HG02798 (cell line): ENCODE measurements at regions not wholly inside any gene's neighbourhood (a gene's known extent, or its start where the extent isn't known, plus 50 kb on each side); places are given as distances from the start of the nearest gene placed in this dataset.

Experiments
- ATAC-seq: cut with Tn5 transposase; IDR thresholded peaks from one replicate; pipeline ENCODE4 v1.9.1; 2021; ENCODE audit warnings: mild to moderate bottlenecking; ENCODE audit not compliant: unreplicated experiment, poor library complexity

DNA sequence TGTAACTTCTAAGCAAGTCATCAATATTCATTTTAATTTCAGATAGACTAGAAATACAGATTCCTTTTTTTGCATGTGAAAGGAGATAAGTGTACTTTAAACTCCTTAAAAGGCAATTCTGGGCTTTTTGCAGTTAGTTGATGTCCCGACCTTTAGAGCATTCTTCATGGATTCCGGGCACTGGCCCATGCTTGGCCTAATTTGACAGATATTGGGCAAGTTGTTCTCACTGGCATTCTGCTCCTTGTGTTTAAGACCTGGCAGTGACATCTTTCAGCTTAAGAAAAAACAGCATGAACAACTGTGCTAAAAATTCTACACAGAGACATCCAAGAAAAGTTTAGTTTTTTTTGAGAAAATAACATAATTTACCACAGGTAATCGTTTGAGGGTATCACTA, 1037.2 kb downstream of the PCDH18 start:
- no peak for ATAC-seq

DNA sequence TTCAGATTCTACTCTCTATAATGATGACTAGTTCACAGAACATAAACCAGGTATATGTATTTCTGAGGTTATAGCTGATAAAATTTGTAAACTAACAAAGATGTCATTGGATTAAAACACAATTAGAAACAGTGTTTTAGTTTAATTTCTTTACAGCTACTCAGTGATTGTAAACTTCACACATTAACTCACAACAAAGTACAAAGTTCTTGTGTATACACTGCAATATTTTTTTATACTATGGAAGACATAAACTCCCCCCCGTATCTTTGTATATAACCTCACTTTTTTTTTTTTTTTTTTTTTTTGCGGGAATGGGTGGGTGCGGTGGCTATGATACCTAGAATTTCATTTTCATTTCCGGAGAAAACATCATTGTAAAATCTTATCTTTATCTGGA, 1043.2 kb downstream of the PCDH18 start:
- ATAC-seq: no peak

DNA sequence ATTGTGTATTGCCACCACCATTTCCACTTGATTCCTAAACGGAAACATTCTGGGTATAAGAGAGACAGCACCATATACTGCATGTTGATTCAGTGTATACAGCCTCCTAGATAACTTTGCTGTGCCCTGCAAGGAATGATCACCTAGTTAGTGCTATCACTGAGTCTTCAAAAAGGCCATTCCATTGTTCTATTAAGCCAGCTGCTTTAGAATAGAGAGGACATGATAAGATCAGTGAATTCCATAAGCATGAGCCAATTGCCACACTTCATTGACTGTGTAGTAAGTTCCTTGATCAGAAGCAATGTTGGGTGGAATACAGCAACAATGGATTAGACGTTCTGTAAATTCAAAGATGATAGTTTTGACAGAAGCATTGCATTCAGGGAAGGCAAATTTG, 1047.3 kb downstream of the PCDH18 start:
- no peak for ATAC-seq

DNA sequence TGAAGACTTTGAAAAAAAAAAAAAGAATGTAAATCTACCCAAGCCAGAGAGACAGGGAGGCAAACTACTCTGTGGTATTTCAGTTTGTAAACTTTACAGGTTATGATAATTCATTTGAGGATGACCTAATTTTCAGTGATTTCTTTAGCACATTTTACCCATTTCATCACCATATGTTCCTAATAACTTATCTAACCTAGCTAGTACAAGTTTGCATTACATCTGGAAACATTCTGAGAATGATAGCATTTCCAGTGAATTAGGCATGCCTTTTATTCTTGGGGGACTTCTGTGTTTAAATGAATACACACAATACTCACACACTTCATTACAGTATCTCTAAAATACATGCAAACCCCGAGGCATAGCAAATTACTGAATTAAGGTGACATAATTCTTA, 1055.5 kb downstream of the PCDH18 start:
- no peak for ATAC-seq

- ATAC-seq: no peak
Observed at GRCh38 chr4:136471051-136471450, 1061.2 kb downstream of the PCDH18 start.

GRCh38 chr4:136465691-136466090, 1066.6 kb downstream of the PCDH18 start:
- no peak for ATAC-seq

GRCh38 chr4:136463941-136464340, 1068.4 kb downstream of the PCDH18 start:
- no peak for ATAC-seq

- ATAC-seq: no peak
Observed at GRCh38 chr4:136461533-136461932, 1070.8 kb downstream of the PCDH18 start.

GRCh38 chr4:136458326-136458725, 1074.0 kb downstream of the PCDH18 start:
- no peak for ATAC-seq

GRCh38 chr4:136457577-136457976, 1074.7 kb downstream of the PCDH18 start:
- no peak for ATAC-seq

- ATAC-seq: no peak
Observed at GRCh38 chr4:136457004-136457403, 1075.3 kb downstream of the PCDH18 start.

DNA sequence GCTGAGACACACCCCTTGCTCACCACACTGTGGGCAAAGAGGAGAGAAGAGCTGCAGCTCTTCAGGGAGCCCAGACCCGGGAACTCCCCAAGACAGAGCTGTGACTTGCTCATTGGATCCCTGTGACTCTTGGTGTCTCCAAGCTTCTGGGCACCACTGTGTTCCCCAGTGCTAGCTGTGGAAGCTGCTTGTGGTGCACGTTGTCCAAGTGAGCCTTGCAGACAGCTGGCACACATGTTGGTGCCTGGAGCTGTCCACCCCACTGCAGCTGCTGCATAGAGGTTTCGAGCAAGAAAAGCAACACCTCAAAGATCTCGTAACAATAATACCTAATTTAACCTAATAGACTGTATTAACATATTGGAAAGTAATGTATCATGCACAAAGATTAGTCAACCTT, 1089.3 kb downstream of the PCDH18 start:
- ATAC-seq: no peak

- no peak for ATAC-seq
Observed at GRCh38 chr4:136442447-136442846, 1089.8 kb downstream of the PCDH18 start.

GRCh38 chr4:136441629-136442282, 1090.5 kb downstream of the PCDH18 start:
- ATAC-seq: no peak

- no peak for ATAC-seq
Observed at GRCh38 chr4:136438645-136439044, 1093.6 kb downstream of the PCDH18 start.

DNA sequence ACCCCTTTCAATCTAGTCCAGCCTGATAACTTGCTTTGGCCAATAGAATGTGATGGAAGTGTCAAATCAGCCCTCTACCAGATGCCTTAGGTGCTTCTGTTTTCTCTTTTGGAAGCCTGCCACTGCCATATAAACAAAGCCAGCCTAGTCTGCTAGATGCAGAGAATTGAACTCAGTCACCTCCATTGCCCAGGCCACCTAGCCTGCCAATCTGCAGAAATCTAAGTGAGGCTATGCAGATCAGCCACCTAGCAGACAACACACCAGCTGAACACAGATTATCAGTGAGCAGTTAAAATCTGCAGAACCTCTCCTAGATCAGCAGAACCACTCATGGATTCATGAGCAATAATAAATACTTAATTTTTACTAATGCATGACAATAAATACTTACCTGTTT, 1108.2 kb downstream of the PCDH18 start:
- no peak for ATAC-seq

GRCh38 chr4:136414981-136415380, 1117.3 kb downstream of the PCDH18 start:
- no peak for ATAC-seq

- ATAC-seq: no peak
Observed at GRCh38 chr4:136412708-136413107, 1119.6 kb downstream of the PCDH18 start.

- ATAC-seq: no peak
Observed at GRCh38 chr4:136400829-136401228, 1131.5 kb downstream of the PCDH18 start.

DNA sequence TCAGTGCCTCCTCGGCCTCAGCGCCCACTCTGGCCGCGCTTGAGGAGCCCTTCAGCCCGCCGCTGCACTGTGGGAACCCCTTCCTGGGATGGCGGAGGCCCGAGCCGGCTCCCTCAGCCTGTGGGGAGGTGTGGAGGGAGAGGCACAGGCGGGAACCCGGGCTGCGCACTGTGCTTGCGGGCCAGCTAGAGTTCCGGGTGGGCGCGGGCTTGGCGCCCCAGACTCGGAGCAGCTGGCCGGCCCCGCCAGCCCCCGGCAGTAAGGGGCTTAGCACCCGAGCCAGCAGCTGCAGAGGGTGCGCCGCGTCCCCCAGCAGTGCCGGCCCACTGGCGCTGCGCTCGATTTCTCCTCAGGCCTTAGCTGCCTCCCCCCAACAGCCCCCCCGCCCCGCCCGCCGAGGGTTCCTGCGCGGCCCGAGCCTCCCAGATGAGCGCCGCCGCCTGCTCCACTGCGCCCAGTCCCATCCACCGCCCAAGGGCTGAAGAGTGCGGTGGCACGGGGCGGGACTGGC, 1137.0 kb downstream of the PCDH18 start:
- ATAC-seq: no peak

DNA sequence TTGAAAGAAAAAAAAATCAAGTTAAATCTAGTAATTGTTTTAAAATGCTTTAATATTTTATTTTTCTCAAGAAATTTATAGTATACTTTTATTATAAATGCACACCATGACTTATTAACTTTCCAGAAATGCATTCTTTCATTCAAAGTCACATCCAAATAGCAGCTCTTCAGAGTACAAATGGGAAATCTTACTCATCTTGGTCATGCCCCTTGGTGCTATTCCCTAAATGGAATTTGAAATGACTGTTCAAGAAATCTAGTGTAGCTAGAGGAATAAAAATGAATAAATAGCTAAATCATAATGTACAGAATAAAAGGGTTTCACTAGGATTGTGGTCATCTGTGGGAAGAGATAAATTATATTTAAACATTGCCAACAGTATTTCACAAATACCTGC, 1139.7 kb downstream of the PCDH18 start:
- ATAC-seq: no peak

GRCh38 chr4:136390824-136391223, 1141.5 kb downstream of the PCDH18 start:
- no peak for ATAC-seq

DNA sequence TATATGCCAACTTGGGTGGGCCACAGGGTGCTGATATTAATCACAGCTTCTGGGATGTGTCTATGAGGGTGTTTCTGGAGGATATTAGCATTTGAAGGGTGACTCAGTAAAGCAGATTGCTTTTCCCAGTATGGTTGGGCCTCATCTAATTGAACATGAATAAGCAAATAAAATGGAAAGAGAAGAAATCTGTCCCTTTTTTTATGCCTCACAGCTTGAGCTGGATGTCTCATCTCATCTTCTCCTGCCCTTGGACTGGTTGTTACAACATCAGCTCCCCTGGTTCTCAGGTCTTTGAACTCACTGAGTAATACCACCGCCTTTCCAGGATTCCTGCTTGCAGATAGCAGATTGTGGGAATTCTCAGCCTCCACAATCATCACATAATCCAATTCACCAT, 1149.2 kb downstream of the PCDH18 start:
- ATAC-seq: no peak
